ENCODE measurements at regions not wholly inside any gene's neighbourhood (a gene's known extent, or its start where the extent isn't known, plus 50 kb on each side); places are given as distances from the start of the nearest gene placed in this dataset.

GRCh38 chr13:107964395-107964794 lies 250.9 kb downstream of the LIG4 start:
- no peak for DNase-seq
- no peak overlapping the region for H3K27ac ChIP-seq
- intact Hi-C loops (cut with DNase I) = no loop called here
- no peak overlapping the region for H3K4me3 ChIP-seq
- TF ChIP-seq, protein P1, sequence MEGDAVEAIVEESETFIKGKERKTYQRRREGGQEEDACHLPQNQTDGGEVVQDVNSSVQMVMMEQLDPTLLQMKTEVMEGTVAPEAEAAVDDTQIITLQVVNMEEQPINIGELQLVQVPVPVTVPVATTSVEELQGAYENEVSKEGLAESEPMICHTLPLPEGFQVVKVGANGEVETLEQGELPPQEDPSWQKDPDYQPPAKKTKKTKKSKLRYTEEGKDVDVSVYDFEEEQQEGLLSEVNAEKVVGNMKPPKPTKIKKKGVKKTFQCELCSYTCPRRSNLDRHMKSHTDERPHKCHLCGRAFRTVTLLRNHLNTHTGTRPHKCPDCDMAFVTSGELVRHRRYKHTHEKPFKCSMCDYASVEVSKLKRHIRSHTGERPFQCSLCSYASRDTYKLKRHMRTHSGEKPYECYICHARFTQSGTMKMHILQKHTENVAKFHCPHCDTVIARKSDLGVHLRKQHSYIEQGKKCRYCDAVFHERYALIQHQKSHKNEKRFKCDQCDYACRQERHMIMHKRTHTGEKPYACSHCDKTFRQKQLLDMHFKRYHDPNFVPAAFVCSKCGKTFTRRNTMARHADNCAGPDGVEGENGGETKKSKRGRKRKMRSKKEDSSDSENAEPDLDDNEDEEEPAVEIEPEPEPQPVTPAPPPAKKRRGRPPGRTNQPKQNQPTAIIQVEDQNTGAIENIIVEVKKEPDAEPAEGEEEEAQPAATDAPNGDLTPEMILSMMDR (IDR thresholded peaks at IDR 0.05) = no peak
- no peaks in the 10 kb centered on the region for H3K9me3 ChIP-seq
- no peaks in the 10 kb centered on the region for H3K4me1 ChIP-seq
- no peaks in the 10 kb centered on the region for H3K36me3 ChIP-seq
- H3K27me3 ChIP-seq (ENCODE audit: low read depth) = no peaks in the 10 kb centered on the region
- no peak for ATAC-seq

DNA sequence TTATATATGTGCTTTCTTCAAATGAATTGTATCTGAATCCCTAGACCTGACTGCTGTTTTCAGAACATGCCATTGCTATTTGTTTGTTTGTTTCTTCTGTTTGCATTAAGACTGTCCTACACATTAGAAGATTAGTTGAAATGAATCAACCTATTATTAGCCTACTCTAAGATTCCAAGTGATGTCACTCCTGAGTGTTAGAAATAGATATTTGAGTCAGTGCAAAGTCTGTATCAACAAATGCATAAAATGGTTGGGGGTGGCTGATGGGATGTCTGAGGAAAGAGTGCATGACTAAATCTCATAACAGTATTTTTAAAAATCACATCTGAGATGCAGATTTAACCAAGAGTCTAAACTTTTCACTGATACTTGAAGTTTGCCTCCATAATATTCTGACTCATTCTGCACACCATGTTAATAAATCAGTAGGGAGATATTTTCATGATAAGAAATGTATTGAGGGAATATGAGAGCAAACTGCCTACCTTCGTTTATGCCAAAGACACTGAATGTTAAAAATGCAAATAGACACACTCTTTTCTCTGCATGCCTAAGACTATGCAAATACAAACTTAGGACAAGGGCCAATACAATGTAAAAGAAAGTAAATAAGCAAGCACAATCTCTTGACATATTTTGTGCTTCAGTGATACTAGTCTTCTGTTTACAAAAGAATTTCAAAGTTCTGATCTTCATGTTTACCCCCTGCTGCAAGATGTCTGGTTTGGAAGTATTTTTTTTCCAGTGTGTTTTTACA lies 253.3 kb downstream of the LIG4 start:
- no peaks in the 10 kb centered on the region for H3K4me1 ChIP-seq
- no peak overlapping the region for H3K27ac ChIP-seq
- ATAC-seq (peak in 1 of 2 donors; percentile 69), DNase-seq (no peak)
- H3K36me3 ChIP-seq = no peaks in the 10 kb centered on the region
- TF ChIP-seq, protein P1 (IDR thresholded peaks at IDR 0.05) = no peak
- intact Hi-C loops (cut with DNase I) = no loop called here
- no peaks in the 10 kb centered on the region for H3K9me3 ChIP-seq
- H3K27me3 ChIP-seq (ENCODE audit: low read depth) = no peaks in the 10 kb centered on the region
- H3K4me3 ChIP-seq = no peak overlapping the region

DNA sequence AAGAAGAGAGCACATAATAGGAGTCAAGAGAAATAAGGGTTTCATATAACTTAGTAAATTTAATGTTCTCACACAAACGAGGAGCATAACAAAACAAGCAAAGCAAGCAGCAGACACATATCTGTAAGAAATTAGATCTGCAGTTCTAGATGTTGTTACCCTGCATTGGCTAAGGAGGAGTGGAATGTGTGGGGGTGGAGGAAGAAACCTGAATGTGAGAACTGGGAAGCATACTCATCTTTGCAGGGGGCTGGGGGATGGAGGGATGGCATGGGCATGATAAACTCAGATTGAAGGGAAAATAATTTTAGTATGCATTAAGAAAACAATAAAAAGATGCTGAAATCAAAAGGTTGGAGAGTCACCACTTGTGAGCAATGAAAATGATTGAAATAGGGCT lies 255.0 kb downstream of the LIG4 start:
- intact Hi-C loops (cut with DNase I) = no loop called here
- Histone ChIP-seq H3K27ac (no peak overlapping the region), H3K4me1 (no peaks in the 10 kb centered on the region), H3K4me3 (no peak overlapping the region), H3K36me3 (no peaks in the 10 kb centered on the region), H3K9me3 (no peaks in the 10 kb centered on the region), H3K27me3 (ENCODE audit: low read depth) (no peaks in the 10 kb centered on the region)
- ATAC-seq (no peak), DNase-seq (no peak)
- TF ChIP-seq, protein P1 (IDR thresholded peaks at IDR 0.05) = no peak

GRCh38 chr13:107956889-107957288 lies 258.4 kb downstream of the LIG4 start:
- no peak for ATAC-seq
- no peak overlapping the region for H3K27ac ChIP-seq
- no peak for DNase-seq
- H3K9me3 ChIP-seq = no peaks in the 10 kb centered on the region
- TF ChIP-seq, protein P1 (IDR thresholded peaks at IDR 0.05) = no peak
- intact Hi-C loops (cut with DNase I) = no loop called here
- H3K27me3 ChIP-seq (ENCODE audit: low read depth) = no peaks in the 10 kb centered on the region
- H3K4me3 ChIP-seq = no peak overlapping the region
- H3K4me1 ChIP-seq = no peaks in the 10 kb centered on the region
- H3K36me3 ChIP-seq = no peaks in the 10 kb centered on the region

DNA sequence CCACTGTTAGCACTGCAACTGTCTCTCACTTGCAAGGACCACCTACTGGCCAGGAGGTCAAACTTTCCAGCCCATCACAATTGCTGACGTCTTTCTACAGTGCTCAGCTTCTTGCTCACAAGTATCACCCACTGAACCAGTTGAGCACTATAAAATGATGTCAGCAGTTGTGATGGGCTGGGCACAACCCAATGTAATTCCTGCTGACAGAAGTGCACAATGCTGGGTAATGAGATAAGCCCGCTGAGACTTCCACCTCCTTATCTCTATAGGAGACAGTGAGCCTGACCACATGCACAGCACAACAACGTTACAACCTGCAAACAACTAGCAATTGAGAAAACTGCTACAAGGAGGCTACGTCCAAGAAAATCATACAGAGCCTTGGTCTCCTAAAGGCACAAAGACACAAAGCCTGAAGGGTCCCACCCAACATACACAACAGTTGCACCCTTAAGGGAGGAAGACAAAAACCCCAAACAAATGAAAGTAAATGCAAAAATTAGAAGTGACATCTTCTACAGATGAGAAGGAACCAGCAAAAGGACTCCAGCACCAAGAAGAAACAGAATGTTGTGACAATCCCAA lies 273.2 kb downstream of the LIG4 start:
- Histone ChIP-seq H3K4me1 (no peaks in the 10 kb centered on the region), H3K27me3 (ENCODE audit: low read depth) (no peaks in the 10 kb centered on the region), H3K9me3 (peaks cover 5% of the 10 kb centered on the region), H3K27ac (no peak overlapping the region), H3K4me3 (no peak overlapping the region), H3K36me3 (no peaks in the 10 kb centered on the region)
- intact Hi-C loops (cut with DNase I) = no loop called here
- DNase-seq (no peak), ATAC-seq (no peak)
- TF ChIP-seq, protein P1 (IDR thresholded peaks at IDR 0.05) = no peak

Data from lower lobe of right lung (tissue), 2 donors.